CD4-positive, alpha-beta memory T cell (primary cell): ENCODE measurements at regions not wholly inside any gene's neighbourhood (a gene's known extent, or its start where the extent isn't known, plus 50 kb on each side); places are given as distances from the start of the nearest gene placed in this dataset.
A peak's percentile ranks its signal among the peaks of the same experiment; 100 is the strongest.
"Not testable (repeated sequence)": the region's sequence is repeated elsewhere in the genome, so short reads cannot be mapped to it uniquely, and the experiment has no call there.

Source experiments
- CTCF ChIA-PET: fragments of 350-600 bp; sonication (Branson Sonifier 250); formaldehyde crosslinking; loops from one replicate; lab custom pipeline; 2021; ENCODE audit warnings: inconsistent platforms; ENCODE audit not compliant: partially characterized antibody; lab: Charles Lee
- POLR2A ChIA-PET: fragments of 350-600 bp; sonication (Branson Sonifier 250); formaldehyde crosslinking; loops from one replicate; lab custom pipeline; 2021; ENCODE audit not compliant: partially characterized antibody; lab: Charles Lee
- DNase-seq, 5 donors: peaks; one replicate each; pipeline versions ENCODE4 v3.0.0 to v3.0.0-alpha.2; 2020 to 2022; ENCODE audit warnings: mixed read lengths in 1 of 5
- H3K27ac ChIP-seq: one replicate; pipeline ENCODE4 v1.7.0; 2013; ENCODE audit warnings: low read depth, low read length
- H3K27me3 ChIP-seq: 2 replicates; pipeline ENCODE4 v1.7.0; 2013; ENCODE audit warnings: mild to moderate bottlenecking, low read length, moderate library complexity; ENCODE audit not compliant: insufficient read depth
- H3K36me3 ChIP-seq: 2 replicates; pipeline ENCODE4 v1.7.0; 2013; ENCODE audit warnings: mild to moderate bottlenecking, low read length, moderate library complexity; ENCODE audit not compliant: insufficient read depth
- H3K4me1 ChIP-seq: 2 replicates; pipeline ENCODE4 v1.7.0; 2013; ENCODE audit warnings: mild to moderate bottlenecking, low read length, moderate library complexity; ENCODE audit not compliant: insufficient read depth
- H3K4me3 ChIP-seq, 2 donors: one replicate each; pipeline ENCODE4 v1.7.0; 2013; ENCODE audit warnings: low read length in 2 of 2, mild to moderate bottlenecking in 1 of 2
- H3K9me3 ChIP-seq, 2 donors: one replicate each; pipeline ENCODE4 v1.7.0; 2013; ENCODE audit warnings: low read length in 2 of 2, control low read depth in 1 of 2; ENCODE audit not compliant: control insufficient read depth in 1 of 2
- H3K27ac Mint-ChIP-seq, 7 donors: one replicate each; pipeline ENCODE4 v1.8.0; 2020 to 2021; ENCODE audit warnings: mixed read lengths in 7 of 7, mild to moderate bottlenecking in 6 of 7, inconsistent platforms in 3 of 7, moderate library complexity in 3 of 7
- H3K27me3 Mint-ChIP-seq, 2 donors: one replicate each; pipeline ENCODE4 v1.8.0; 2020 to 2021; ENCODE audit warnings: mixed read lengths in 2 of 2
- H3K36me3 Mint-ChIP-seq, 2 donors: one replicate each; pipeline ENCODE4 v1.8.0; 2020 to 2021; ENCODE audit warnings: mixed read lengths in 2 of 2, inconsistent platforms in 1 of 2, mild to moderate bottlenecking in 1 of 2
- H3K4me1 Mint-ChIP-seq, 4 donors: one replicate each; pipeline ENCODE4 v1.8.0; 2020 to 2021; ENCODE audit warnings: mixed read lengths in 4 of 4, mild to moderate bottlenecking in 1 of 4
- H3K4me3 Mint-ChIP-seq, 8 donors: one replicate each; pipeline ENCODE4 v1.8.0; 2020 to 2021; ENCODE audit warnings: mixed read lengths in 8 of 8, mild to moderate bottlenecking in 7 of 8, moderate library complexity in 6 of 8, inconsistent platforms in 3 of 8
- H3K9me3 Mint-ChIP-seq, 8 donors: one replicate each; pipeline ENCODE4 v1.8.0; 2020 to 2021; ENCODE audit warnings: mixed read lengths in 8 of 8, mild to moderate bottlenecking in 5 of 8, inconsistent platforms in 3 of 8, moderate library complexity in 1 of 8
- intact Hi-C: fragments of 100-400 bp; cut with micrococcal nuclease; formaldehyde crosslinking; loops from one replicate; pipeline ENCODE4 v1.15.1; 2023

DNA sequence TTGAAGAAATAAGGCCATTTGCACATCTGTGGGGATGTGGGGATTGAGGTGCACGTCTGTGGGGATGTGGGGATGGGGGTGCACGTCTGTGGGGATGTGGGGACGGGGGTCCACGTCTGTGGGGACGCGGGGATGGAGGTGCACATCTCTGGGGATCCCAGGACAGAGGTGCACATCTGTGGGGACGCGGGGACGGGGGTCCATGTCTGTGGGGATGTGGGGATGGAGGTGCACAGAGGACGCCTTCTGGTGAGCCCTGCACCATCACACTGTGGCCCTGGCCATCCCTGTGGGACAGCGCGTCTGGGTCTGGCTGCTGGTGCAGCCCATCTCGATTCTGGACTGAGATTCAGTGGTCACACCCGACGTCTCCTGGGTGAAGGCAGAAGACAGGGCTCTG is 161.4 kb downstream of the LAT start:
- H3K9me3 ChIP-seq, result no peaks in the 10 kb centered on the region
- H3K36me3 ChIP-seq, result no peaks in the 10 kb centered on the region
- no peak for DNase-seq
- H3K27me3 Mint-ChIP-seq, result no peaks in the 10 kb centered on the region
- no peak overlapping the region for H3K4me3 ChIP-seq
- H3K27ac Mint-ChIP-seq, result peak overlapping the region in 6 of 7 donors; percentile 81 to 94 (median 92)
- intact Hi-C loops, result no loop called here
- H3K27me3 ChIP-seq, result no peaks in the 10 kb centered on the region
- ChIA-PET POLR2A (no interaction called here), CTCF (no interaction called here)
- no peak overlapping the region for H3K4me3 Mint-ChIP-seq
- H3K9me3 Mint-ChIP-seq, result no peaks in the 10 kb centered on the region
- H3K4me1 Mint-ChIP-seq, result peaks cover 15 to 44% (median 32%) of the 10 kb centered on the region in 4 donors
- peaks cover 20% of the 10 kb centered on the region in 2 donors for H3K36me3 Mint-ChIP-seq
- peaks cover 27% of the 10 kb centered on the region for H3K4me1 ChIP-seq
- no peak overlapping the region for H3K27ac ChIP-seq

DNA sequence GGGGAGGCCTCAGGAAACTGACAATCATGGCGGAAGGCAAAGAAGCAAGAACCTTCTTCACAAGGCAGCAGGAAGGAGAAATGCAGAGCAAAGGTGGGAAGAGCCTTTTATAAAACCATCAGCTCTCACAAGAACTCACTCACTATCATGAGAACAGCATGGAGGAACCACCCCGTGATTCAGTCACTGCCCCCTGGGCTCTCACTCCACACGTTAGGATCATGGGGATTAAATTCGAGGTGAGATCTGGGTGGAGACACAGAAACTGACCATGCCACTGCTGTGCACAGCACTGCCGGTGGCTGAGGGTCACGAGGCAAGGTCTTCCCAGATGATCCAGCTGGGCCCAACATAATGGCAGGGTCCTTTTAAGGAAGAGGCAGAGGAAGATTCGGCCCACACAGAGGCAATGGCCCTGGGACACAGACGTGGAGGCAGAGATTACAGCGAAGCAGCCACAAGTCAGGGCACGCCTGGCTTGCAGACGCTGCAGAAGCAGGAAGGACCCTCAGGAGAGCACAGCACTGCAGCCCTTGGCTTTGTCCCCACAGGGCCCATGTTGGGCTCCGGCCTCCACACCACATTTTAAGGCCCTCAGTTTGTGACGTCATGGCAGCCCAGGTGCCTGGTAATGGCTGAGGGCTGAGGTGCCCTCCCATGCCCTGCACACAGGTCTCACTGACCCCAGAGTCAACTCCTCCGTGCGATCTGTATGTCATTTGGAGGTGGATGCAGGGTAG is 160.8 kb downstream of the LAT start:
- intact Hi-C loops, H3K4me3 ChIP-seq, POLR2A ChIA-PET, DNase-seq, H3K9me3 ChIP-seq, H3K27ac ChIP-seq, H3K36me3 ChIP-seq, H3K27me3 ChIP-seq, CTCF ChIA-PET, H3K27me3 Mint-ChIP-seq, H3K9me3 Mint-ChIP-seq: not testable (repeated sequence)
- H3K27ac Mint-ChIP-seq, result peak overlapping the region; percentile 51 to 93 (median 91)
- H3K4me1 Mint-ChIP-seq, result peaks cover 15 to 44% (median 31%) of the 10 kb centered on the region in 4 donors
- H3K4me3 Mint-ChIP-seq, result peak overlapping the region in 1 of 8 donors; percentile 50
- H3K4me1 ChIP-seq, result peaks cover 27% of the 10 kb centered on the region
- peaks cover 20% of the 10 kb centered on the region in 2 donors for H3K36me3 Mint-ChIP-seq

GRCh38 chr16:29145086-29145485 is 160.2 kb downstream of the LAT start:
- Mint-ChIP-seq H3K36me3 (peaks cover 20 to 22% of the 10 kb centered on the region in 2 donors), H3K4me1 (peaks cover 15 to 38% (median 28%) of the 10 kb centered on the region in 4 donors), H3K4me3 (peak overlapping the region in 1 of 8 donors; percentile 50), H3K27ac (peak overlapping the region; percentile 59 to 93 (median 91))
- POLR2A ChIA-PET, intact Hi-C loops, H3K9me3 Mint-ChIP-seq, H3K4me3 ChIP-seq, H3K27me3 Mint-ChIP-seq, H3K9me3 ChIP-seq, H3K27ac ChIP-seq, H3K27me3 ChIP-seq, H3K36me3 ChIP-seq, CTCF ChIA-PET, DNase-seq: not testable (repeated sequence)
- H3K4me1 ChIP-seq, result peaks cover 25% of the 10 kb centered on the region

DNA sequence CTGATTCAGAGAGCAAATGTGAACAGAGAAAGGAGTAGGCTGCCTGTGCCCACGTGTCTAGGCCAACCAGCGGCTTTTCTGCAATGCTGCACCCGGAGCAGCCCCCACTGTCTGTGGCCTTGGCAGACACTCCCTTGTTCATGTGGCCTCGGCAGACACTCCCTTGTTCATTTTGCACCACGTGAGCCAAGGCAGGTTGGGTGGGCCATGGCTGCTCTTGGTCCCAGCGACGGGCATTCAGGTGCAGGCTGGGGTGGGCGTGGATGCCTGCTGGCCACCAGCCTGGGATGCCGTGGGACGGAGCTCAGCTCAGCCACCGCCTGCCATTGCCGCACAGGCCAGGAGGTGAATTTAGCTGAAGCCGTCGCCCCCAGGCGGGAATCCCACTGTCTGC is 159.8 kb downstream of the LAT start:
- H3K4me3 ChIP-seq, POLR2A ChIA-PET, H3K27me3 Mint-ChIP-seq, H3K27me3 ChIP-seq, H3K36me3 ChIP-seq, H3K4me3 Mint-ChIP-seq, intact Hi-C loops, H3K9me3 Mint-ChIP-seq, DNase-seq, H3K9me3 ChIP-seq, H3K27ac ChIP-seq, CTCF ChIA-PET: not testable (repeated sequence)
- peaks cover 12 to 34% (median 24%) of the 10 kb centered on the region in 4 donors for H3K4me1 Mint-ChIP-seq
- H3K27ac Mint-ChIP-seq, result peak overlapping the region in 5 of 7 donors; percentile 42 to 92 (median 59)
- H3K36me3 Mint-ChIP-seq, result peaks cover 20 to 22% of the 10 kb centered on the region in 2 donors
- H3K4me1 ChIP-seq, result peaks cover 21% of the 10 kb centered on the region

- intact Hi-C loops, H3K4me3 Mint-ChIP-seq, H3K27ac ChIP-seq, DNase-seq, H3K9me3 ChIP-seq, CTCF ChIA-PET, H3K9me3 Mint-ChIP-seq, POLR2A ChIA-PET, H3K27me3 ChIP-seq, H3K36me3 ChIP-seq, H3K27me3 Mint-ChIP-seq, H3K4me3 ChIP-seq: not testable (repeated sequence)
- peaks cover 6 to 27% (median 18%) of the 10 kb centered on the region in 4 donors for H3K4me1 Mint-ChIP-seq
- H3K36me3 Mint-ChIP-seq, result peaks cover 17 to 19% of the 10 kb centered on the region in 2 donors
- peaks cover 15% of the 10 kb centered on the region for H3K4me1 ChIP-seq
- peak overlapping the region in 5 of 7 donors; percentile 15 to 82 (median 59) for H3K27ac Mint-ChIP-seq
Observed at GRCh38 chr16:29143739-29144668, 159.2 kb downstream of the LAT start.

DNA sequence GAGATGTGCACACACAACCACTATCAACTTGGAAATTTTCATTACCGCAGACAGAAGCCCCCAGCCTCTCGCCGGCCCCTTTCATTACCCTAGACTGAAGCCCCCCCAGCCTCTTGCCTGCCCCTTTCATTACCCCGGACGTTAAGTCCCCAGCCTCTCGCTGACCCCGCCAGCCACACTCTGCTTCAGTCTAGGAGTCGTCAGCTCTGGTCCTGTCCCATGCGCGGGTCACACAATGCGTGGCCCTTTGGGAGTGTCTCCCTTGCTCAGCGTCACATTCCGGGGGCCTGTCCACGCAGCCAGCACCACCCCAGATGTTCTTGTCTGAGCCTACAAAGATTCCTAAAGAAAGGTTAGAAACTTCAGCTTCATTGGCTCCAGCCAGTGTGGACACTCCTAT is 157.7 kb downstream of the LAT start:
- H3K4me3 Mint-ChIP-seq, intact Hi-C loops, H3K27me3 Mint-ChIP-seq, H3K4me3 ChIP-seq, H3K27ac ChIP-seq, H3K27me3 ChIP-seq, H3K9me3 ChIP-seq, H3K9me3 Mint-ChIP-seq, POLR2A ChIA-PET, H3K36me3 ChIP-seq, CTCF ChIA-PET, H3K4me1 ChIP-seq, DNase-seq: not testable (repeated sequence)
- Mint-ChIP-seq H3K36me3 (peaks cover 17 to 18% of the 10 kb centered on the region in 2 donors), H3K27ac (peak overlapping the region in 6 of 7 donors; percentile 65 to 85 (median 74)), H3K4me1 (peaks cover 0 to 13% (median 7%) of the 10 kb centered on the region in 4 donors)

DNA sequence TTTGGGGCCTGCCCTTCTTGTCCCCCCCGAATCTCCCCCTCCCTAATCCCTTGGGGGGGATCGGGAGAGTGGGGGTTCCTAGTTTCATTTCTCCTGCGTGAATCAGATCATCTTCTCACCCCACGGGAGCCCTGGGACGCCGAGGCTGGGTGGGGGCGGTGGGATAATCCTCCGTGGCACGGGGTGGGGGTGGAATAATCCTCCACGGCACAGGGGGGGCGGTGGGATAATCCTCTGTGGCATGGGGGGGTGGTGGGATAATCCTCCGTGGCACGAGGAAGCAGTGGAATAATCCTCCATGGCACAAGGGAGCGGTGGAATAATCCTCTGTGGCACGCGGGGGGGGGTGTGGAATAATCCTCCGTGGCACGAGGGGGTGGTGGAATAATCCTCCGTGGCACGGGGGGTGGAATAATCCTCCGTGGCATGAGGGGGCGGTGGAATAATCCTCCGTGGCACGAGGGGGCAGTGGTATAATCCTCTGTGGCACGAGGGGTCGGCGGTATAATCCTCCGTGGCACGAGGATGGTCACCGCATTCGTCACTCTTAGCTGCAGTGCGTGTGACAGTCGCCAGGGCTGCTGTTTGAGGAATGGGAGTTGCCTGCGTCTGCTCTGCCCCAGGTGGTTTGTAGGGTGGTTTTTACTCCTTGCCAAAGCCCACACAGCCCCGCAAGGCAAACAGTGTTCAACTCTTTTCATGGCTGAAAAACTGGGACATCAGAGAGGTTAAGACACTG is 156.9 kb downstream of the LAT start:
- Mint-ChIP-seq H3K27ac (peak overlapping the region in 3 of 7 donors; percentile 35 to 74 (median 70)), H3K36me3 (peaks cover 15 to 18% of the 10 kb centered on the region in 2 donors), H3K4me3 (no peak overlapping the region), H3K27me3 (no peaks in the 10 kb centered on the region), H3K4me1 (peaks cover 0 to 11% (median 2%) of the 10 kb centered on the region in 4 donors), H3K9me3 (no peaks in the 10 kb centered on the region)
- Histone ChIP-seq H3K27ac (no peak overlapping the region), H3K4me1 (no peaks in the 10 kb centered on the region), H3K27me3 (no peaks in the 10 kb centered on the region), H3K4me3 (no peak overlapping the region), H3K9me3 (no peaks in the 10 kb centered on the region), H3K36me3 (no peaks in the 10 kb centered on the region)
- intact Hi-C loops, result no loop called here
- no peak for DNase-seq
- POLR2A ChIA-PET, result no interaction called here
- CTCF ChIA-PET, result no interaction called here
